K562 (cell line): ENCODE measurements at regions not wholly inside any gene's neighbourhood (a gene's known extent, or its start where the extent isn't known, plus 50 kb on each side); places are given as distances from the start of the nearest gene placed in this dataset.

Experiments used
- ATAC-seq: fragments of 200-7000 bp; cut with Tn5 transposase; 3 replicates; pipeline ENCODE4 v1.9.1; 2020; ENCODE audit warnings: moderate library complexity
- BruUV-seq: library from RNA; stranded (reverse); fragments of 400-500 nt; replicated peaks from 2 replicates; lab custom pipeline; 2021; lab: Mats Ljungman, UMichigan
- CTCF ChIA-PET: fragments of 300-600 bp; formaldehyde crosslinking; extraction: SDS; loops from one replicate; lab custom pipeline; 2021; ENCODE audit warnings: low intra/inter-chr PET ratio; lab: Yijun Ruan, JAX
- POLR2A ChIA-PET: fragments of 300-600, 350-650 bp; sonication (Branson Sonifier 250); formaldehyde crosslinking; extraction: SDS; loops from one replicate; lab custom pipeline; 2021; ENCODE audit warnings: antibody characterized with exemption, inconsistent platforms; lab: Yijun Ruan, JAX
- DNase-seq, 4 experiments: peaks; one replicate each; pipeline versions ENCODE4 v3.0.0 to v3.0.0-alpha.2; 2011 to 2018; ENCODE audit warnings: low spot score in 3 of 4, mixed read lengths in 3 of 4; ENCODE audit errors: extremely low read depth in 1 of 4
- FAIRE-seq: peaks from 2 replicates; lab custom pipeline; 2011; peaks lifted over from hg19 to GRCh38; lab: Jason Lieb, UNC
- H2AFZ ChIP-seq: 2 replicates; pipeline ENCODE4 v1.6.0; 2011; ENCODE audit warnings: low read depth, low read length, control low read depth, inconsistent platforms
- H3K27ac ChIP-seq: fragments of 200-600 bp; 3 replicates; pipeline ENCODE4 v1.8.0; 2011; ENCODE audit warnings: low read depth, mild to moderate bottlenecking, control low read depth, inconsistent platforms, low read length, moderate library complexity, mixed read lengths; ENCODE audit errors: extremely low read depth
- H3K27me3 ChIP-seq, 2 experiments: fragments of 300-600 bp in 1 of 2; 2 replicates in 1 of 2; 3 replicates in 1 of 2; pipeline versions ENCODE4 v1.6.0 to v1.8.0; 2011; ENCODE audit warnings: inconsistent platforms in 2 of 2, low read length in 2 of 2, mild to moderate bottlenecking in 1 of 2, mixed read lengths in 1 of 2, moderate library complexity in 1 of 2; ENCODE audit not compliant: control insufficient read depth in 2 of 2, insufficient read depth in 2 of 2
- H3K36me3 ChIP-seq: fragments of 300-600 bp; 3 replicates; pipeline ENCODE4 v1.8.0; 2011; ENCODE audit warnings: mild to moderate bottlenecking, low read length, inconsistent platforms; ENCODE audit not compliant: control insufficient read depth, insufficient read depth
- H3K4me1 ChIP-seq, 2 experiments: fragments of 200-600 bp in 1 of 2; replicated peaks in 1 of 2; 2 replicates in 1 of 2; 3 replicates in 1 of 2; pipeline versions ENCODE4 v1.5.1 to v1.8.0; 2011; ENCODE audit warnings: inconsistent platforms in 2 of 2, low read length in 2 of 2, mild to moderate bottlenecking in 1 of 2, mixed read lengths in 1 of 2, moderate library complexity in 1 of 2; ENCODE audit not compliant: control insufficient read depth in 2 of 2, insufficient read depth in 2 of 2
- H3K4me2 ChIP-seq: 2 replicates; pipeline ENCODE4 v1.6.1; 2011; ENCODE audit warnings: low read length, control low read depth, inconsistent platforms, mixed read lengths; ENCODE audit not compliant: insufficient read depth
- H3K4me3 ChIP-seq: fragments of 200-600 bp; sonication (generic), shearing (Covaris generic); 2 replicates; pipeline ENCODE4 v1.5.1; 2016; ENCODE audit warnings: control low read depth, inconsistent platforms
- H3K79me2 ChIP-seq: fragments of 200-600 bp; 3 replicates; pipeline ENCODE4 v1.8.0; 2011; ENCODE audit warnings: low read length, inconsistent platforms; ENCODE audit not compliant: control insufficient read depth, insufficient read depth
- H3K9ac ChIP-seq, 2 experiments: 2 replicates each; pipeline versions ENCODE4 v1.6.0 to v1.6.1; 2011; ENCODE audit warnings: low read depth in 2 of 2, low read length in 2 of 2, control low read depth in 1 of 2, inconsistent platforms in 1 of 2, mild to moderate bottlenecking in 1 of 2, mixed read lengths in 1 of 2; ENCODE audit not compliant: insufficient read depth in 1 of 2
- H3K9me1 ChIP-seq: one replicate; pipeline ENCODE4 v1.6.0; 2011; ENCODE audit warnings: inconsistent platforms, mild to moderate bottlenecking, low read length, moderate library complexity; ENCODE audit not compliant: control insufficient read depth, insufficient read depth
- H3K9me3 ChIP-seq: replicated peaks from 2 replicates; pipeline ENCODE4 v1.5.1; 2011; ENCODE audit warnings: low read depth, low read length, inconsistent platforms; ENCODE audit not compliant: control insufficient read depth, insufficient read depth
- H4K20me1 ChIP-seq: replicated peaks from 2 replicates; pipeline ENCODE4 v1.6.1; 2011; ENCODE audit warnings: low read length, inconsistent platforms, mixed read lengths; ENCODE audit not compliant: control insufficient read depth, insufficient read depth
- ZBTB17 ChIP-seq: fragments of 450-650 bp; formaldehyde crosslinking; IDR thresholded peaks from 2 replicates; pipeline ENCODE4 v1.4.0; 2020; ENCODE audit warnings: mild to moderate bottlenecking
- WGBS: fragments of 100-300 bp; shearing (Covaris generic); methylation state at CpG from one replicate; pipeline ENCODE4 v1.1.6; 2016; ENCODE audit warnings: low coverage, mixed read lengths; ENCODE audit not compliant: insufficient coverage; ENCODE audit errors: missing lambda C conversion rate; 5-methylcytosine and 5-hydroxymethylcytosine counted together
- in situ Hi-C: fragments of 300-500 bp; cut with MboI; formaldehyde crosslinking; loops from 4 replicates; pipeline ENCODE4 v1.15.0; 2018; ENCODE audit warnings: inconsistent platforms, mixed read lengths
- intact Hi-C: fragments of 100-400 bp; cut with micrococcal nuclease; formaldehyde crosslinking; loops from 2 replicates; pipeline ENCODE4 v1.14.2; 2022
- TF ChIP-seq, protein P1 (sequence below): sonication (generic); formaldehyde crosslinking; IDR thresholded peaks from 2 replicates; pipeline ENCODE4 v1.8.1; 2023; ENCODE audit warnings: mild to moderate bottlenecking, missing genetic modification reagents

DNA sequence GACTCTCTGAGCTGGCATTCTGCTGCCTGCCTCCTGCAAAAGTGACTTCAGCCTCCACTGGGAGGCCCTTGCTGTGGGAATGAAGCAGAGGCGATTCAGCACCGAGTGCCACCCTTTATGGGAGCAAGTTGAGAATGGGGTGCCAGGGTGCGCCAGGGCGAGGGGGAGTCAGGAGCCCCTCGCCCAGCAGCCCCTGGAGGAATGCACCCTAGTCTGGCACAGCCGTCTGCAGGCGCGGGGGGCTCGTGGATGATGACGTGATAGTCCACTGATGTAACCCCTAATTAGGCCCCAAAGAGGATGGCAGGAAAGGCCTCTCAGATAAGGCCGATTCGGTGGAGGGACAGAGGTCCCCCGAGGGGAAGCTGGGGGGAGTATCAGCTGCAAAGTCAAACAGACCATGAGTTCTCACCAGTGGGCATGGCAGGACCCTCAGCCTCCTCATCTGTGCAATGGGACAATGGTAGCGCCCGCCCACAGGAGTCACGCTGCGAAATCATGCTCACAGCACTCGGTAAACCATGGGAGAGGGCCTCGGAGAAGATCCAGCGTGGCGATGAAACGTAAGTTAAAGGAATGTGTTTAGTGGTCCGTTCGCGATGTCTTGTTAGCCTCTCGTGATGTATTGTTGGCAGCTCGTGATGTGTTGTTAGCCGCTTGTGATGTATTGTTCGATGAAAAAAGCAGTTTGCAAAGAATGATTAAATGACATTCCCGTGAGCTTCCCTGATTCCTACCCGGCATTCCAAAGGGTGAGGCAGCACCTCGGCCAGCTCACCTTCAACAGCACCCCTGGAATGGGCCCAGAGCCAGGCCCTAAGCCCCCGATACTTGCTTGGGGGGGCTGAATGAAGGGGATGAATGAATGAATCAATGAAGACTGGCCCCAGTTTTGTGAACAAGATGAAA is 49.7 kb upstream of the NOTCH1 start:
- DNase-seq, result no peak
- ChIA-PET CTCF (no interaction called here), POLR2A (no interaction called here)
- Histone ChIP-seq H3K79me2 (no peaks in the 10 kb centered on the region), H3K9me1 (no peaks in the 10 kb centered on the region), H3K27ac (no peak overlapping the region), H3K4me2 (no peak overlapping the region), H3K27me3 (peaks cover 27 to 46% of the 10 kb centered on the region in 2 experiments), H3K36me3 (no peaks in the 10 kb centered on the region), H3K4me3 (no peak overlapping the region), H4K20me1 (no peaks in the 10 kb centered on the region), H3K9ac (no peak overlapping the region), H3K4me1 (peaks cover 10 to 58% of the 10 kb centered on the region in 2 experiments), H3K9me3 (0 out of 2 replicates have a peak, but pooled peaks cover 3% of the 10 kb centered on the region), H2AFZ (no peak overlapping the region)
- intact Hi-C loops, result no loop called here
- in situ Hi-C loops, result no loop called here
- no peak for ATAC-seq
- WGBS, result 14% methylated on average over 33 of the region's 33 CpGs
- BruUV-seq, result no TSS peak
- FAIRE-seq, result peak; percentile 54
- TF ChIP-seq, protein P1, sequence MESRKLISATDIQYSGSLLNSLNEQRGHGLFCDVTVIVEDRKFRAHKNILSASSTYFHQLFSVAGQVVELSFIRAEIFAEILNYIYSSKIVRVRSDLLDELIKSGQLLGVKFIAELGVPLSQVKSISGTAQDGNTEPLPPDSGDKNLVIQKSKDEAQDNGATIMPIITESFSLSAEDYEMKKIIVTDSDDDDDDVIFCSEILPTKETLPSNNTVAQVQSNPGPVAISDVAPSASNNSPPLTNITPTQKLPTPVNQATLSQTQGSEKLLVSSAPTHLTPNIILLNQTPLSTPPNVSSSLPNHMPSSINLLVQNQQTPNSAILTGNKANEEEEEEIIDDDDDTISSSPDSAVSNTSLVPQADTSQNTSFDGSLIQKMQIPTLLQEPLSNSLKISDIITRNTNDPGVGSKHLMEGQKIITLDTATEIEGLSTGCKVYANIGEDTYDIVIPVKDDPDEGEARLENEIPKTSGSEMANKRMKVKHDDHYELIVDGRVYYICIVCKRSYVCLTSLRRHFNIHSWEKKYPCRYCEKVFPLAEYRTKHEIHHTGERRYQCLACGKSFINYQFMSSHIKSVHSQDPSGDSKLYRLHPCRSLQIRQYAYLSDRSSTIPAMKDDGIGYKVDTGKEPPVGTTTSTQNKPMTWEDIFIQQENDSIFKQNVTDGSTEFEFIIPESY, result peak; percentile 66; the same call in 1 of the 2 replicates
- TF ChIP-seq ZBTB17 (CRISPR knock-in tag), result no peak
